GM10266 (cell line): ENCODE measurements at regions not wholly inside any gene's neighbourhood (a gene's known extent, or its start where the extent isn't known, plus 50 kb on each side); places are given as distances from the start of the nearest gene placed in this dataset.

Experiments used
- DNase-seq: peaks from one replicate; pipeline ENCODE4 v3.0.0; 2012; ENCODE audit errors: extremely low spot score
- CTCF ChIP-seq: IDR thresholded peaks from 2 replicates; pipeline ENCODE4 v1.5.1; 2012; ENCODE audit warnings: mild to moderate bottlenecking, low read depth; ENCODE audit not compliant: control insufficient read depth, insufficient read depth; ENCODE audit errors: missing control alignments

GRCh38 chr10:78909221-78909620 lies 159.5 kb upstream of the ZMIZ1 start:
- TF ChIP-seq CTCF = no peak
- DNase-seq = no peak

- TF ChIP-seq CTCF = no peak
- DNase-seq = no peak
These were observed 158.7 kb upstream of the ZMIZ1 start for GRCh38 chr10:78910021-78910420.

- no peak for TF ChIP-seq CTCF
- DNase-seq = no peak
These were observed 158.3 kb upstream of the ZMIZ1 start for GRCh38 chr10:78910476-78910875.

- DNase-seq = no peak
- TF ChIP-seq CTCF = no peak
These were observed 157.9 kb upstream of the ZMIZ1 start for GRCh38 chr10:78910886-78911285.

GRCh38 chr10:78911533-78912340 lies 157.0 kb upstream of the ZMIZ1 start:
- TF ChIP-seq CTCF = no peak
- DNase-seq = no peak

- TF ChIP-seq CTCF = no peak
- DNase-seq = no peak
These were observed 156.2 kb upstream of the ZMIZ1 start for GRCh38 chr10:78912361-78913218.
